CD14-positive monocyte (primary cell): ENCODE measurements at regions not wholly inside any gene's neighbourhood (a gene's known extent, or its start where the extent isn't known, plus 50 kb on each side); places are given as distances from the start of the nearest gene placed in this dataset.

ENCODE experiments used
- DNase-seq, 3 donors: peaks; one replicate each; pipeline ENCODE4 v3.0.0-alpha.2; 2011 to 2022
- H2AFZ ChIP-seq: 2 replicates; pipeline ENCODE4 v1.6.0; 2012; ENCODE audit warnings: mild to moderate bottlenecking, low read depth, low read length, inconsistent platforms; ENCODE audit not compliant: insufficient read depth, poor library complexity, severe bottlenecking
- H3K27ac ChIP-seq, 2 donors: 1 replicate in 1 of 2; 2 replicates in 1 of 2; pipeline ENCODE4 v1.5.1; 2012 to 2013; ENCODE audit warnings: low read length in 2 of 2, control low read depth in 1 of 2, inconsistent platforms in 1 of 2, low read depth in 1 of 2, mild to moderate bottlenecking in 1 of 2
- H3K27me3 ChIP-seq, 2 donors: one replicate each; pipeline versions ENCODE4 v1.6.0 to v1.6.1; 2011 to 2013; ENCODE audit warnings: low read length in 2 of 2; ENCODE audit not compliant: control insufficient read depth in 2 of 2, insufficient read depth in 2 of 2
- H3K36me3 ChIP-seq, 2 donors: replicated peaks in 1 of 2; 1 replicate in 1 of 2; 2 replicates in 1 of 2; pipeline versions ENCODE4 v1.5.1 to v1.6.1; 2012 to 2013; ENCODE audit warnings: low read length in 2 of 2, control low read depth in 1 of 2, inconsistent platforms in 1 of 2, mild to moderate bottlenecking in 1 of 2; ENCODE audit not compliant: insufficient read depth in 2 of 2, control insufficient read depth in 1 of 2
- H3K4me1 ChIP-seq, 2 donors: 1 replicate in 1 of 2; 2 replicates in 1 of 2; pipeline versions ENCODE4 v1.5.1 to v1.6.1; 2012 to 2013; ENCODE audit warnings: low read length in 2 of 2, control low read depth in 1 of 2, inconsistent platforms in 1 of 2, mild to moderate bottlenecking in 1 of 2, moderate library complexity in 1 of 2; ENCODE audit not compliant: insufficient read depth in 2 of 2, control insufficient read depth in 1 of 2
- H3K4me2 ChIP-seq: replicated peaks from 2 replicates; pipeline ENCODE3; 2012; ENCODE audit warnings: low read length, moderate library complexity, mild to moderate bottlenecking; ENCODE audit not compliant: poor library complexity, severe bottlenecking; ENCODE audit errors: extremely low read depth
- H3K4me3 ChIP-seq, 3 experiments: fragments of 200-600 bp in 1 of 3; sonication (generic) in 1 of 3; replicated peaks in 1 of 3; 1 replicate in 2 of 3; 2 replicates in 1 of 3; pipeline ENCODE4 v1.5.1; 2011 to 2013; ENCODE audit warnings: low read length in 3 of 3, mild to moderate bottlenecking in 3 of 3, control low read depth in 2 of 3, low read depth in 2 of 3, inconsistent platforms in 1 of 3, moderate library complexity in 1 of 3
- H3K79me2 ChIP-seq: 2 replicates; pipeline ENCODE4 v1.6.0; 2012; ENCODE audit warnings: mild to moderate bottlenecking, control low read depth, inconsistent platforms, low read length, moderate library complexity; ENCODE audit not compliant: insufficient read depth
- H3K9ac ChIP-seq: 2 replicates; pipeline ENCODE4 v1.6.0; 2017; ENCODE audit warnings: low read length, mild to moderate bottlenecking; ENCODE audit not compliant: insufficient read depth, poor library complexity, severe bottlenecking
- H3K9me3 ChIP-seq, 2 donors: replicated peaks in 1 of 2; 1 replicate in 1 of 2; 2 replicates in 1 of 2; pipeline versions ENCODE4 v1.5.1 to v1.6.1; 2012 to 2013; ENCODE audit warnings: low read length in 2 of 2, control low read depth in 1 of 2; ENCODE audit not compliant: control insufficient read depth in 1 of 2, insufficient read depth in 1 of 2
- H4K20me1 ChIP-seq: 2 replicates; pipeline ENCODE4 v1.6.0; 2012; ENCODE audit warnings: mild to moderate bottlenecking, low read length, control low read depth, moderate library complexity; ENCODE audit not compliant: insufficient read depth
- H3K27ac Mint-ChIP-seq, 7 donors: one replicate each; pipeline ENCODE4 v1.8.0; 2020; ENCODE audit warnings: mild to moderate bottlenecking in 7 of 7, mixed read lengths in 7 of 7, moderate library complexity in 6 of 7, inconsistent platforms in 2 of 7
- H3K27me3 Mint-ChIP-seq, 3 donors: one replicate each; pipeline ENCODE4 v1.8.0; 2021 to 2022; ENCODE audit warnings: low read depth in 3 of 3, mild to moderate bottlenecking in 3 of 3, mixed read lengths in 3 of 3, moderate library complexity in 3 of 3, inconsistent platforms in 1 of 3
- H3K36me3 Mint-ChIP-seq, 2 donors: one replicate each; pipeline ENCODE4 v1.8.0; 2020; ENCODE audit warnings: mixed read lengths in 2 of 2, inconsistent platforms in 1 of 2, mild to moderate bottlenecking in 1 of 2
- H3K4me1 Mint-ChIP-seq: one replicate; pipeline ENCODE4 v1.8.0; 2020; ENCODE audit warnings: mild to moderate bottlenecking, mixed read lengths
- H3K4me3 Mint-ChIP-seq, 2 donors: one replicate each; pipeline ENCODE4 v1.8.0; 2020; ENCODE audit warnings: mild to moderate bottlenecking in 2 of 2, mixed read lengths in 2 of 2, moderate library complexity in 1 of 2
- H3K9me3 Mint-ChIP-seq, 7 donors: one replicate each; pipeline ENCODE4 v1.8.0; 2020 to 2022; ENCODE audit warnings: mixed read lengths in 7 of 7, mild to moderate bottlenecking in 6 of 7, moderate library complexity in 6 of 7, inconsistent platforms in 2 of 7
- CTCF ChIP-seq: fragments of 200-600 bp; IDR thresholded peaks from one replicate; pipeline ENCODE4 v1.8.0; 2022; ENCODE audit warnings: antibody characterized with exemption, mild to moderate bottlenecking
- WGBS: methylation state at CpG from one replicate; pipeline ENCODE4 v1.1.5; 2013; ENCODE audit warnings: missing lambda C conversion rate; ENCODE audit not compliant: insufficient coverage; 5-methylcytosine and 5-hydroxymethylcytosine counted together
- intact Hi-C, 2 donors: fragments of 100-400 bp; cut with micrococcal nuclease; formaldehyde crosslinking; loops; one replicate each; pipeline versions ENCODE4 v1.15.0 to v1.15.1; 2023

- no peak for DNase-seq
- no peak overlapping the region for H3K4me3 Mint-ChIP-seq
- H3K9me3 ChIP-seq: no peaks in the 10 kb centered on the region
- H3K9me3 Mint-ChIP-seq: peaks cover 0 to 2% (median 0%) of the 10 kb centered on the region in 7 donors
- no peaks in the 10 kb centered on the region for H4K20me1 ChIP-seq
- no peak overlapping the region for H3K4me2 ChIP-seq
- H3K27ac Mint-ChIP-seq: no peak overlapping the region
- no peaks in the 10 kb centered on the region for H3K4me1 ChIP-seq
- H3K4me1 Mint-ChIP-seq: no peaks in the 10 kb centered on the region
- no peaks in the 10 kb centered on the region for H3K79me2 ChIP-seq
- no peaks in the 10 kb centered on the region for H3K27me3 ChIP-seq
- no peak overlapping the region for H3K27ac ChIP-seq
- WGBS: 50% methylated on average over 1 of the region's 2 CpGs
- H3K27me3 Mint-ChIP-seq: no peaks in the 10 kb centered on the region
- no peaks in the 10 kb centered on the region for H3K36me3 Mint-ChIP-seq
- H3K4me3 ChIP-seq: no peak overlapping the region
- no peaks in the 10 kb centered on the region for H3K36me3 ChIP-seq
- no peak for TF ChIP-seq CTCF
- H2AFZ ChIP-seq: no peak overlapping the region
- intact Hi-C loops: no loop called here
- no peak overlapping the region for H3K9ac ChIP-seq
These were observed 620.9 kb downstream of the TLL1 start for GRCh38 chr4:166493924-166494345.

- H3K36me3 ChIP-seq: no peaks in the 10 kb centered on the region
- Mint-ChIP-seq H3K4me1 (peaks cover 25% of the 10 kb centered on the region), H3K4me3 (no peak overlapping the region), H3K27me3 (no peaks in the 10 kb centered on the region), H3K9me3 (peaks cover 0 to 5% (median 0%) of the 10 kb centered on the region in 7 donors), H3K27ac (no peak overlapping the region), H3K36me3 (no peaks in the 10 kb centered on the region)
- no peak overlapping the region for H3K27ac ChIP-seq
- H3K9me3 ChIP-seq: peaks cover 0 to 11% of the 10 kb centered on the region in 2 donors
- no peak overlapping the region for H2AFZ ChIP-seq
- WGBS: no CpG with 5 or more reads among the region's 3 CpGs
- no peaks in the 10 kb centered on the region for H4K20me1 ChIP-seq
- TF ChIP-seq CTCF: no peak
- H3K4me1 ChIP-seq: peaks cover 0 to 17% of the 10 kb centered on the region in 2 donors
- no peaks in the 10 kb centered on the region for H3K79me2 ChIP-seq
- H3K4me3 ChIP-seq: no peak overlapping the region
- intact Hi-C loops: no loop called here
- no peaks in the 10 kb centered on the region for H3K27me3 ChIP-seq
- DNase-seq: no peak
- H3K9ac ChIP-seq: no peak overlapping the region
- no peak overlapping the region for H3K4me2 ChIP-seq
These were observed 625.5 kb downstream of the TLL1 start for GRCh38 chr4:166498546-166498945.
